ENCODE measurements at regions not wholly inside any gene's neighbourhood (a gene's known extent, or its start where the extent isn't known, plus 50 kb on each side); places are given as distances from the start of the nearest gene placed in this dataset.

DNA sequence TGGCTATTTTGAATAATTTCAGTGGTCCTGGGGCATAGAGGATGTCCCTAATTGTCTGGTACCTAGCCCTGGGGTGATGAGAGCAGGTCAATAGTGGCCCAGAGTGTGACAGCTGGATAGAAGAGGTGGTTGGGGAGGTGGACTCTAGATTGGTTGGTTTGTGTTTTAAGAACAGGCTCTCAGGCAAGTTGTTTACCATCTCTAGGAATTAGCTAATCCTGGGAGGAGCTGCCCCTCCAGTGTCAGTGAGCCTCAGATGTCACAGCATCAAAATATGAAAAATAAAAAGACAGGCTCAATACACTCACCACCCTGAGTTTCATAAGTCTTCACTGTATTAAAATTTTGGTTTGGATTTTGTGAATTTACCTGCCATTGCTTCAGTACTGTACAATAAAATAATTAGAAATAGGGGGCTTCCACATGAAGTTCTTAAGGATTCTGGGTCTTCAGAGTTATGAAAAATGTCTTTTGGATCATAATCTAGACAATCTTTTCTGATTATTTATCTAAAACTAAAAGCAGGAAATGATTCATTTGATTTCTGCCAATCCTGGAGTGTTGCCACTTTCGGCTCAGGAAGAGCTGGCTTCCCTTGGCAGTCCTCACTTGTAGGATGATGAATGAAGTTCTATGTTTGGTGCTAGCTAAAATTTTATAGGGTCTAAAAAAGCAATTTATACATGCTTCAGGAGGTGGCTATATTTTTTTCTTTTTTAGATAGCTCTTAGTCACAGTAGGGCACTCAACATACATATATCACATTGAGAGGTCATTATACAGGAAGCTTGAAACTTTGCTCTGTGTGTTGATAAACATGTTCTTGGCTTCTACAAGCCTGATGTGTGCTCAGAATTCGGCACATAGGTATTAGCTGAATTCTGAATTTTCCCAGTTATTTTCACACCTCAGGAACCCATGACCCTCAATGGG lies 395.1 kb downstream of the RAB28 start:
- Histone ChIP-seq H3K27ac (ENCODE audit: low read depth, low read length) (no peak overlapping the region), H3K27me3 (ENCODE audit: control insufficient read depth in 2 of 2, insufficient read depth in 2 of 2, low read length in 2 of 2) (no peaks in the 10 kb centered on the region), H3K9me3 (ENCODE audit: control insufficient read depth in 2 of 3, low read length in 3 of 3) (no peaks in the 10 kb centered on the region), H3K4me1 (ENCODE audit: control insufficient read depth in 2 of 2, insufficient read depth in 2 of 2, low read length in 2 of 2) (no peaks in the 10 kb centered on the region), H3K36me3 (ENCODE audit: control insufficient read depth in 2 of 3, insufficient read depth in 3 of 3, low read length in 3 of 3) (no peaks in the 10 kb centered on the region), H3K4me3 (ENCODE audit: low read length) (no peak overlapping the region)
- H3K4me3 Mint-ChIP-seq, result no peak overlapping the region
- H3K27ac Mint-ChIP-seq, result no peak overlapping the region
- H3K36me3 Mint-ChIP-seq, result peaks cover 0 to 3% (median 0%) of the 10 kb centered on the region in 5 donors
- H3K27me3 Mint-ChIP-seq, result no peaks in the 10 kb centered on the region
- ATAC-seq, result no peak
- ChIA-PET POLR2A (no interaction called here), CTCF (no interaction called here)
- peaks cover 0 to 7% (median 1%) of the 10 kb centered on the region in 11 donors for H3K9me3 Mint-ChIP-seq
- no peak for DNase-seq
- H3K4me1 Mint-ChIP-seq, result no peaks in the 10 kb centered on the region
- intact Hi-C loops (cut with micrococcal nuclease), result no loop called here

DNA sequence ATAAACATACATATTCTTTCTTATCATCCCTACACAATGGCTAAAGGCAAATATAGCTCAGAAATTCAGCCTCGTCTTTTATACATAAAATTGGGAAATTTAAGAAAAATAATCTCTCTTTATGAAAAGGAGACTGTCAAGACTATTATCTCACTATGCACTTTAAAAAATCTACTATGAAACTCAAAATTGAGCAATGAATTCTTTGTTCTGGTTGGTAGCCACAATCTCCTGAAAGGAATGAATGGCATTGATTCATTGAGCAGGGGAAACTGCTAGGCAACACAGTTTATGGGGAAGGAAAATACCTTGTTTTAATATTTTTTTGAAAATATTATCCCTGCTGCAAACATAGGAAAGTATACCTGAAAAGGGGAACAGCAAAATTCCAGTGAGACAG lies 397.1 kb downstream of the RAB28 start:
- peaks cover 0 to 5% (median 4%) of the 10 kb centered on the region in 5 donors for H3K36me3 Mint-ChIP-seq
- Histone ChIP-seq H3K36me3 (ENCODE audit: control insufficient read depth in 2 of 3, insufficient read depth in 3 of 3, low read length in 3 of 3) (no peaks in the 10 kb centered on the region), H3K9me3 (ENCODE audit: control insufficient read depth in 2 of 3, low read length in 3 of 3) (peaks cover 0 to 4% (median 0%) of the 10 kb centered on the region in 3 experiments), H3K4me3 (ENCODE audit: low read length) (no peak overlapping the region), H3K27ac (ENCODE audit: low read depth, low read length) (no peak overlapping the region), H3K27me3 (ENCODE audit: control insufficient read depth in 2 of 2, insufficient read depth in 2 of 2, low read length in 2 of 2) (no peaks in the 10 kb centered on the region), H3K4me1 (ENCODE audit: control insufficient read depth in 2 of 2, insufficient read depth in 2 of 2, low read length in 2 of 2) (no peaks in the 10 kb centered on the region)
- no peak overlapping the region for H3K4me3 Mint-ChIP-seq
- ATAC-seq, result no peak
- ChIA-PET CTCF (no interaction called here), POLR2A (no interaction called here)
- peaks cover 5 to 19% (median 12%) of the 10 kb centered on the region in 11 donors for H3K9me3 Mint-ChIP-seq
- H3K27ac Mint-ChIP-seq, result no peak overlapping the region
- no peak for DNase-seq
- intact Hi-C loops (cut with micrococcal nuclease), result no loop called here
- H3K27me3 Mint-ChIP-seq, result no peaks in the 10 kb centered on the region
- no peaks in the 10 kb centered on the region for H3K4me1 Mint-ChIP-seq

DNA sequence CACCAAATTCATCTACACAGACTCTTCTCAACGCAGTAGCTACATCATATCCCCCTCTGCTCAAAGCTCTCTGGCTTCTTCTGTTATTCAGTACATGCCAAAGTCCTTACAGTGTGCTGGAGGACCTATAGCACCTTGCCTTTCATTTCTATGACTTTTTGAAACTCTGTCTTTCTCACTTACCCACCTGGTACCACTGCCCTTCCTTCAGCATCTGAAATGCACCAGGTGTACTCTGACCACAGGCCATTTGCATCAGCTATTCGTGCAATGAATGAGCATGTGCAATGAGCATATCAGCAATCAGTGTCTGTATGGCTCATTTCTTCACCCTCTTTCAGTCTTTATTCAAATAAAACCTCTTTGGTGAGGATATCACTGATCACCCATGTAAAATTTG lies 399.9 kb downstream of the RAB28 start:
- Mint-ChIP-seq H3K36me3 (peaks cover 0 to 21% (median 9%) of the 10 kb centered on the region in 5 donors), H3K4me3 (no peak overlapping the region), H3K27ac (no peak overlapping the region), H3K4me1 (peaks cover 0 to 3% (median 0%) of the 10 kb centered on the region in 7 donors), H3K27me3 (no peaks in the 10 kb centered on the region), H3K9me3 (peaks cover 9 to 43% (median 23%) of the 10 kb centered on the region in 11 donors)
- no peaks in the 10 kb centered on the region for H3K27me3 ChIP-seq (ENCODE audit: control insufficient read depth in 2 of 2, insufficient read depth in 2 of 2, low read length in 2 of 2)
- no peak overlapping the region for H3K27ac ChIP-seq (ENCODE audit: low read depth, low read length)
- H3K9me3 ChIP-seq (ENCODE audit: control insufficient read depth in 2 of 3, low read length in 3 of 3), result peaks cover 0 to 11% (median 0%) of the 10 kb centered on the region in 3 experiments
- no peaks in the 10 kb centered on the region for H3K4me1 ChIP-seq (ENCODE audit: control insufficient read depth in 2 of 2, insufficient read depth in 2 of 2, low read length in 2 of 2)
- ATAC-seq (no peak), DNase-seq (no peak)
- H3K4me3 ChIP-seq (ENCODE audit: low read length), result no peak overlapping the region
- ChIA-PET POLR2A (no interaction called here), CTCF (no interaction called here)
- intact Hi-C loops (cut with micrococcal nuclease), result no loop called here
- H3K36me3 ChIP-seq (ENCODE audit: control insufficient read depth in 2 of 3, insufficient read depth in 3 of 3, low read length in 3 of 3), result no peaks in the 10 kb centered on the region

DNA sequence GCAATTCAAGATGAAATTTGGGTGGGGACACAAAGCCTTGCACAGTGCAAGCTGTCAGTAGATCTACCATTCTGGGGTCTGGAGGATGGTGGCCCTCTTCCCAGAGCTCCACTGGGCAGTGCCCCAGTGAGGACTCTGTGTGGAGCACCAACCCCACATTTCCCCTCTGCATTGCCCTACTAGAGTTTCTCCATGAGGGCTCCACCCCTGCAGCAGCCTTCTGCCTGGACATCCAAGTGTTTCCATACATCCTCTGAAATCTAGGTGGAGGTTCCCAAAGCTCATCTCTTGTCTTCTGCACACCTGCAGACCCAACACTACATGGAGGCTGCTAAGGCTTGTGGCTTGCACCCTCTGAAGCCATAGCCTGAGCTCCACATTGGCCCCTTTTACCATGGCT lies 402.3 kb downstream of the RAB28 start:
- no peaks in the 10 kb centered on the region for H3K36me3 ChIP-seq (ENCODE audit: control insufficient read depth in 2 of 3, insufficient read depth in 3 of 3, low read length in 3 of 3)
- ChIA-PET POLR2A (no interaction called here), CTCF (no interaction called here)
- ATAC-seq (no peak), DNase-seq (no peak)
- H3K27me3 ChIP-seq (ENCODE audit: control insufficient read depth in 2 of 2, insufficient read depth in 2 of 2, low read length in 2 of 2), result no peaks in the 10 kb centered on the region
- Mint-ChIP-seq H3K27ac (no peak overlapping the region), H3K4me3 (no peak overlapping the region), H3K36me3 (peaks cover 0 to 21% (median 9%) of the 10 kb centered on the region in 5 donors), H3K27me3 (no peaks in the 10 kb centered on the region), H3K9me3 (peaks cover 9 to 43% (median 23%) of the 10 kb centered on the region in 11 donors), H3K4me1 (peaks cover 0 to 3% (median 0%) of the 10 kb centered on the region in 7 donors)
- H3K4me3 ChIP-seq (ENCODE audit: low read length), result no peak overlapping the region
- no peak overlapping the region for H3K27ac ChIP-seq (ENCODE audit: low read depth, low read length)
- H3K9me3 ChIP-seq (ENCODE audit: control insufficient read depth in 2 of 3, low read length in 3 of 3), result peaks cover 0 to 11% (median 0%) of the 10 kb centered on the region in 3 experiments
- intact Hi-C loops (cut with micrococcal nuclease), result no loop called here
- no peaks in the 10 kb centered on the region for H3K4me1 ChIP-seq (ENCODE audit: control insufficient read depth in 2 of 2, insufficient read depth in 2 of 2, low read length in 2 of 2)

DNA sequence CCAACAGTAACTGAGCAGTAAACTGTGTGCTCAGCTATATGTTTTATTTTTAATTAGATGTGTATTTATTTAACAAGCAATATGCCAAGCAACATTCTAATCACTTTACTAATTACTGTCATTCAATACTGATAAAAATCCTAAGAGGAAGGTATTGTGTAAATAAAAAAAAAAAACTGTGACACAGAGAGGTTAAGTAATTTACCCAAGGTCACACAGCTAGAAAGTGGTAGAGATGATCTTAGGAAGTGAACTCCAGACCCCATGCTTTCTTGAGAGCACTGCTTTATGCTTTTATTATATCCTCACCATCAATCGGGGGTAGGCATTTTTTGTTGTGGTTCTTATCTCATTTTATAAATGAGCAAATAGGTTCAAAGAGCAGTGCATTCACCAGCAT lies 417.1 kb downstream of the RAB28 start:
- H3K4me1 ChIP-seq (ENCODE audit: control insufficient read depth in 2 of 2, insufficient read depth in 2 of 2, low read length in 2 of 2), result no peaks in the 10 kb centered on the region
- intact Hi-C loops (cut with micrococcal nuclease), result no loop called here
- Mint-ChIP-seq H3K27me3 (peaks cover 0 to 5% (median 0%) of the 10 kb centered on the region in 5 donors), H3K4me1 (no peaks in the 10 kb centered on the region), H3K36me3 (peaks cover 0 to 5% (median 0%) of the 10 kb centered on the region in 5 donors), H3K27ac (no peak overlapping the region), H3K9me3 (peaks cover 0 to 14% (median 5%) of the 10 kb centered on the region in 11 donors), H3K4me3 (no peak overlapping the region)
- no peak for DNase-seq
- H3K36me3 ChIP-seq (ENCODE audit: control insufficient read depth in 2 of 3, insufficient read depth in 3 of 3, low read length in 3 of 3), result no peaks in the 10 kb centered on the region
- no peak overlapping the region for H3K27ac ChIP-seq (ENCODE audit: low read depth, low read length)
- no peak for ATAC-seq
- POLR2A ChIA-PET, result no interaction called here
- H3K9me3 ChIP-seq (ENCODE audit: control insufficient read depth in 2 of 3, low read length in 3 of 3), result peaks cover 0 to 6% (median 0%) of the 10 kb centered on the region in 3 experiments
- CTCF ChIA-PET, result no interaction called here
- H3K4me3 ChIP-seq (ENCODE audit: low read length), result no peak overlapping the region
- H3K27me3 ChIP-seq (ENCODE audit: control insufficient read depth in 2 of 2, insufficient read depth in 2 of 2, low read length in 2 of 2), result no peaks in the 10 kb centered on the region

DNA sequence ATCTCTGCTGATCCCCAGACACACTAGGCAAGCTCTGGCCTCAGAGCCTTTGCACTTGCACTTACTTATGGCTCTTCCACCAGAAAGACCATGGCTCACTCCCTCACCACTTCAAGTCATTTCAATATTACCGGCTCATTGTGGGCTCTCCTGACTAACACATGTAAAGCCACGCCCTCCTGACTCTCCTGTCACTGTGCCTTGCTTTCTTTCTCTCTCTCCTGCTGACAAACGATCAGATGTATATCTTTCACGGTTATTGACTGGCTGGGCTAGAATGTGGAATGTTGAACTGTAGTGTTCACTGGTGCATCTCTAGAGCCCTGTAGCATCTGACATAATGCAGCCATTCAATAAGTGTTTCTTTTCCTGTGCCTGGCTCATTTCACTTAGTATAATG lies 425.1 kb downstream of the RAB28 start:
- ATAC-seq, result no peak
- DNase-seq, result no peak
- no peak overlapping the region for H3K4me3 ChIP-seq (ENCODE audit: low read length)
- ChIA-PET CTCF (no interaction called here), POLR2A (no interaction called here)
- H3K9me3 Mint-ChIP-seq, result peaks cover 0 to 9% (median under 1%) of the 10 kb centered on the region in 11 donors
- H3K27ac Mint-ChIP-seq, result no peak overlapping the region
- no peaks in the 10 kb centered on the region for H3K9me3 ChIP-seq (ENCODE audit: control insufficient read depth in 2 of 3, low read length in 3 of 3)
- no peaks in the 10 kb centered on the region for H3K4me1 ChIP-seq (ENCODE audit: control insufficient read depth in 2 of 2, insufficient read depth in 2 of 2, low read length in 2 of 2)
- no peaks in the 10 kb centered on the region for H3K27me3 Mint-ChIP-seq
- no peak overlapping the region for H3K4me3 Mint-ChIP-seq
- H3K36me3 ChIP-seq (ENCODE audit: control insufficient read depth in 2 of 3, insufficient read depth in 3 of 3, low read length in 3 of 3), result no peaks in the 10 kb centered on the region
- H3K27ac ChIP-seq (ENCODE audit: low read depth, low read length), result no peak overlapping the region
- no peaks in the 10 kb centered on the region for H3K27me3 ChIP-seq (ENCODE audit: control insufficient read depth in 2 of 2, insufficient read depth in 2 of 2, low read length in 2 of 2)
- H3K4me1 Mint-ChIP-seq, result no peaks in the 10 kb centered on the region
- no peaks in the 10 kb centered on the region for H3K36me3 Mint-ChIP-seq
- intact Hi-C loops (cut with micrococcal nuclease), result no loop called here

DNA sequence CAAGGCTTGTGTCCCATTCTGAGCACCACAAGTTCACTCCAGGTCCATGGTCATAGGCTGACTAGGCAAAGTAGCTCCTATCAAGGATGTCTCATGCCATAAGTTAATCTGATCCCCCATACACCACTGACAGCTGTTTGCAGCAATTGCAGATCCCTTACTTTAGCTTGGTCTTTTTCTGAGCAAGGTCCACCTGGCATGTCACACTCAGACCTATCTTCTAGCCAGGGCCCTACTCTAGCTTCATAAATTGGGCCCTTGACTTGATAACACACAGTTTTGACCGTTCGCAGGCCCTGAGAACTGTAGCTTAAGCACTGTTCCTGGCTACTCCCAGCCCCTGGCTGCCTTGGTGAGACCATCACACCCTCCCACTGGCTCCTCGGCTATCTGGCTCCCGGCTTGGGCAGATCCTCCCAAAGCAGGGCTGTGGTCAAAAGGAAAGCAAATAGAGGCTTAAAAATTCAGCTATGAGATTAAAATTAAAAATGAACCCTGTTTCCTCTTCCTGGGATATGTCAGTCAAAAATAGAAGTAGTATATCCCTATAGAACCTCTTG lies 427.4 kb downstream of the RAB28 start:
- Mint-ChIP-seq H3K4me1 (no peaks in the 10 kb centered on the region), H3K27me3 (no peaks in the 10 kb centered on the region)
- POLR2A ChIA-PET, result no interaction called here

More for the DNA sequence above, 427.4 kb downstream of the RAB28 start:
- peaks cover 0 to 9% (median 0%) of the 10 kb centered on the region in 11 donors for H3K9me3 Mint-ChIP-seq
- no peak overlapping the region for H3K27ac Mint-ChIP-seq
- H3K36me3 Mint-ChIP-seq, result no peaks in the 10 kb centered on the region
- H3K27me3 ChIP-seq (ENCODE audit: control insufficient read depth in 2 of 2, insufficient read depth in 2 of 2, low read length in 2 of 2), result no peaks in the 10 kb centered on the region
- intact Hi-C loops (cut with micrococcal nuclease), result no loop called here
- no peaks in the 10 kb centered on the region for H3K9me3 ChIP-seq (ENCODE audit: control insufficient read depth in 2 of 3, low read length in 3 of 3)
- H3K36me3 ChIP-seq (ENCODE audit: control insufficient read depth in 2 of 3, insufficient read depth in 3 of 3, low read length in 3 of 3), result no peaks in the 10 kb centered on the region
- no peak overlapping the region for H3K4me3 ChIP-seq (ENCODE audit: low read length)
- DNase-seq (no peak), ATAC-seq (no peak)
- H3K4me1 ChIP-seq (ENCODE audit: control insufficient read depth in 2 of 2, insufficient read depth in 2 of 2, low read length in 2 of 2), result no peaks in the 10 kb centered on the region
- CTCF ChIA-PET, result no interaction called here
- H3K27ac ChIP-seq (ENCODE audit: low read depth, low read length), result no peak overlapping the region
- H3K4me3 Mint-ChIP-seq, result no peak overlapping the region

Measured in naive thymus-derived CD4-positive, alpha-beta T cell (primary cell).